ENCODE measurements at regions not wholly inside any gene's neighbourhood (a gene's known extent, or its start where the extent isn't known, plus 50 kb on each side); places are given as distances from the start of the nearest gene placed in this dataset.
"Not testable (repeated sequence)": the region's sequence is repeated elsewhere in the genome, so short reads cannot be mapped to it uniquely, and the experiment has no call there.

DNA sequence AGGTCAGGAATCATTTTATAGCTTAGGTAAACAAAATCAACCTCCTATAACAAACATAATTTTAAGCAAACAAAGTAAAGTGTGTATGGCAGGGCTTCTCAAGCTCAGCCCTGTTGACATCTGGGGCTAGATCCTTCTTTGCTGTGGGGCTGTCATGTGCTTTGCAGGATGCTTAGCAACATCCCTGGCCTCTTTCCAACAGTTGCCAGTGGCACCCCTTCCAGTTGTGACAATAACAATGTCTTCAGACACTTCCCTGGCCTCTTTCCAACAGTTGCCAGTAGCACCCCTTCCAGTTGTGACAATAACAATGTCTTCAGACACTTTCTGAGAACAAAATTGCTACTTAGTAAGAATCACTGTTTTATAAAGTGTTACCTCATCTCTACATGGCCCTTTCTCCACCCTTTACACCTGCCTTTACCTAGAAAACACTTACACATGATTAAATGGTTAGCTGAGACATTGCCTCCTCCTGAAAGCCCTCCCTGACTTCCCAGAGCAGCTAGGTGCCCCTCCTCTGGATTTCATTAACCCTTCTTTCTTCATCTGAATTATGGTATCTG is 194.0 kb upstream of the LMCD1 start:
- DNase-seq (ENCODE audit: low read depth in 3 of 3) = no peak

- no peak for DNase-seq (ENCODE audit: low read depth in 3 of 3)
Observed at GRCh38 chr3:8311321-8311720, 190.3 kb upstream of the LMCD1 start.

DNA sequence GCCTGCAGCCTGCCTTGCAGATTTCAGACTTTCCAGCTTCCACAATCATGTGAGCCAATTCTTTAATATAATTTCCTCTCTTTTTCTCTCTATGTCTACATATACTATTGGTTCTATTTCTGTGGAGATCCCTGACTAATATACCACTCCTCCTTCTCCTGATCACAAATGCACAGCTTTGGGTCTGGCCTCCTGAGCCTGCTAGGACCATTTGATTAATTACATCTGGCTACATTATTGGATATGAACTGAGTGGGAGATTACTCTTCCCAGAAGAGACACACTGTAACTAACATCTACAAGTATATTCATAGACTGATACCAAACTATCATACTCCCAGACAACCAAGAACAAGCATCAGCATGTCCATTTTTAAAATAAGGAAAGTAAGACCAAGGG is 188.9 kb upstream of the LMCD1 start:
- DNase-seq (ENCODE audit: low read depth in 3 of 3) = no peak

GRCh38 chr3:8313560-8314267 is 187.9 kb upstream of the LMCD1 start:
- no peak for DNase-seq (ENCODE audit: low read depth in 3 of 3)

DNA sequence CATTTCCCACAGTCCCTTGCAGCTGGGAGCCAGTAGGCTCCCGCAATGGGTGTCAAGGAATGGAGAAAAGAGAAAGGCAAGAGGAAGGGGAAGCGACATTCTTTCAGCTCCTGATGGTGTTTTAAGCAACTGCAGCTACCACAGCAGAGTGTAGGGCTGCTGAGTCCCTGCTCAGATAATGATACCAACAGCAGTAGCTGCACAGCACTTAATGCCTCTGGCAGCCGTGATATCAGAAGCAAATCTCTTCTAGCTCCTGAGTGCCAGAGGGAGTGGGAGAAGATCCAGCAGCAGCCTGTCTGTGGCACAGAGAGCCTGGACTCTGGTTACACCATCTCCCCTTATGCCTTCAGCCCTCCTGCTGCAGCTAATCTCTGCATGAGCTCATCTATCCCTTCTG is 186.1 kb upstream of the LMCD1 start:
- DNase-seq (ENCODE audit: low read depth in 3 of 3) = not testable (repeated sequence)

DNA sequence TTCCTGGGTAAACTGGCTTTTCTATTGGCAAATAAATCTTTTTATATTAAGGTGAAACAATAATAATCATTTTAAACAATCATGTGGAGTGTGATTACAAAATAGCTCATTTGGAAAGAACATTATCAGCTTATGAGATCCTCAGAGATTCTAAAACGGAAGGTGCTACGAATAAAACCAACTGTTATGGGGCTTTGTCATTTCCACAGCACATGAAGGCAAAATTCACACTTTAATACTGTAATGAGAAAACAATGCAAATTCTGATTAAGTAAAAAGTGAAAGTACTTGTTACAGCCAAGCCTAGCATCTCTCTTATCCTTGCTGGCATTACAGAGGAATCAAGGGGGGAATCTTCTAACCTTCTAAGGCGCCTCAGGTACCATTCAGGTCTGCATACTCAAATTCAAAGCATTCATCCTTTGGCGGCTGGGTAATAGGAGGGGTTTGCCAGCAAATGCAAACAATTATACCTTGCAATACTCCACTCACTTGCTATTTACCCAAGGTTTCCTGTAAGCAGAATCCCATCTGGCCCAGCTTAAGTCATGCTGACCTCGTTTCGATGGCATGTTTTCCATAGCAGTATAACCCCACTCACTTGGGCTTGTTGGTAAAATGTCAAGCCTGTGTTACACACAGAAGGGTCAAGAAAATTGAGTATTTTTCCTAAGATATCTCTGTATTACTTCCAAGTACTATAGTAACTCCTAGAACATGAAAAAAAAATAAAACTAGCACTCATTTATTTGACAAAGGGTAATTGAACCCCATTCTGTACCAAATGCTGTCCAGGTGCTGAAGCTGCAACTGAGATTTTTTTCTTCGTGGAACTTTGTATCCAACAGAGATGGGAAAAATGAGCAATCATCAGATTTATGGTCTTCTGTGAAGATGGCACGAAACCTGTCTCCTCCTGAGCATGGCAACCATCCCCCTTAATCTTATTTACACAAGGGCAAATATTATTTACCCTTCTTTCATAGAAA is 183.7 kb upstream of the LMCD1 start:
- no peak for DNase-seq (ENCODE audit: low read depth in 3 of 3)

DNA sequence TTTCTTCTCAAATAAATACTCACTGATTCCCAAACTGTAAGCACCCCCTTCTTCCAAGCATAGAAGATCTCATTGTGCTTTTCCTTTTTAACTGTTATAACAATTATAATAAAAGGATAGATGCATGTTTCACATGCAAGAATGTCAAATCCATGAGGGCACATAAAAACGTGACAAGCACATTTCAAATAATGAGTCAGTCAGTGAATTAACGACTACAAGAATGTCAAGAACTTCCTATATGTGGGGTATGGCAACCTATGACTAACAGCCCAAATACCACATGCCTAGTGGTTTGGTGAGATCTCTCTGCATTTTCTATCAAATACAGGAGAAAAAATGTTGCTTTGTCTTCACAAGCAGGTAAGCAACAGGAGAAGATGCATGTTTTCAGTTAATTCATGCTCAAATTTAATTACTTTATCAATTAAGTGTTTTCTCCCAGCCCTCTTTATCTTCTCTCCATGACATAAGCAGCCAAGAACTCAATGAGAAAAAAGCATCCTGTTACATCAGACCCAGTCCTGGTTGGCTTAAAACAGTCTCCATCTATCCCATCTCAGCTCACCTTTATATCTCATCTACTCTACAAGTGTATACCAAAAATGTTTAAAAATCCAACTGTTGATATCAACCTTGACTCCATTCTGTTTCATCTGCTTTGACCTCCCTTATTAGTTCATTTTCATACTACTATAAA is 181.5 kb upstream of the LMCD1 start:
- no peak for DNase-seq (ENCODE audit: low read depth in 3 of 3)

DNA sequence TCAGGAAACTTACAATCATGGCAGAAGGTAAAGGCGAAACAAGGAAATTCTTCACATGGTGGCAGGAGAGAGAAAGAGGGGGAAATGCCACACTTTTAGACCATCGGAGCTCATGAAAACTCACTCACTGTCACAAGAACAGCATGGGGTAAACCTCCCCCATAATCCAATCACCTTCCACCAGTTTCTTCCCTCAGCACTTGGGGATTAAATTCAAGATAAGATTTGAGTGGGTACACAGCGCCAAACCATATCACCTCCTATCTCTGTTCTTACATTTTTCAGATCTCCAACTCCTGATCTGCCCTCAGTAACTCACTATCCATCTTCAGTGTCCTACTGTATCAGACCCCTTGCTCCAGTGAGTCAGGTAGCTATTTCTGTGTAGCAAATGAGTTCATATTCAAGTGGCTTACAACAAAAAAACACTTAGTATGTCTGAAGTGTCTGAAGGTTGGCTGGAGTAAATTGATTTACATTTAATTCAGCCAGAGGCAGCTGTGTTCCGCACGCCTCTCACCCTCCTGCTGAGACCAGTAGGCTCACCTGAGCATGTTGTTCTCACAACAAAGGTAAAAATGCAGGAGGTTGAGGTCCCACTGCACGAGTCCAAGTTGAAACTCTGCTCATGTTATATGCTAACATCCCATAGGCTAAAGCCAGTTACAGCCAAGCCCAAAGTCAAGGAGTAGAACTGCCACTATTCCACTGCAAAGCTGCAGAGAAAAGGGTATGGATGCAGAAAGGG is 180.7 kb upstream of the LMCD1 start:
- no peak for DNase-seq (ENCODE audit: low read depth in 3 of 3)

DNA sequence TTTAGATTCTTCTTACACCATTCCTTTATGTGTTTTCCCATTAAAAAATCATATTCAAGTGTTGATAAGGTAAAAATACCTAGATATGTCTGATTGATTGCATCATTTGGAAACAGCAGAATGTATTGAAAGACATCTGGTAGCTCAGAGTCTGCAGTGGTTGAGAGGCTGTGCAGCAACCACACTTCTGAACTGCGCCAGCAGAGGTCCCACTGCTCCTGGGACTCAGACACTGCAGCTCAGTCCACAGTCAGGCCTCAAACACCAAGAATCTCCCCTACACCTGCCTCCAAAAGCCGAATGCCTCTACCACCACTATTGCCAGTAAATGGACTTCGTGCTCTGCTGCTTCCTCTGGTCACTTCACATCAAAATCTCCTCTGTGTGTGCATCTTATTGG is 176.9 kb upstream of the LMCD1 start:
- DNase-seq (ENCODE audit: low read depth in 3 of 3) = peak in 1 of 3 experiments; percentile 35

DNA sequence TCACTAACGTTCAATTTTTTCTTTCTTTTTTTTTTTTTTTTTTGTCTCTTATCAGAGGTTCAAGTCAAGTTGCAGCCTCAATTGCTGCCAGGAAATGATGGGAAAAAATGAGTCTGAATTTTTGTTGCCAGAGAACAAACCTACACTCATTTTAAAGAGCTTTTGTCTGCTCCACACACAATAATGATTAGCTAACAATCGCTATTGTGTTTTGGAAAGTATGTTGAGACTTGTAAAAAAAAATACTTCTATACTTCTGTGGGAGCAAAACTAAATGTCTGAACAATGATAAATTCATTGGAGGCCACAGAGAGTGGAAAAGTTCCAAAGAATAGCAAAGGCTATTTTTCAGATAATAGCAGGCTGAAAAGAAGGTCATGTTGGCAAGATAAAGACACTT is 176.3 kb upstream of the LMCD1 start:
- DNase-seq (ENCODE audit: low read depth in 3 of 3) = no peak

- not testable (repeated sequence) for DNase-seq (ENCODE audit: low read depth in 3 of 3)
Observed at GRCh38 chr3:8325833-8326232, 175.8 kb upstream of the LMCD1 start.

DNA sequence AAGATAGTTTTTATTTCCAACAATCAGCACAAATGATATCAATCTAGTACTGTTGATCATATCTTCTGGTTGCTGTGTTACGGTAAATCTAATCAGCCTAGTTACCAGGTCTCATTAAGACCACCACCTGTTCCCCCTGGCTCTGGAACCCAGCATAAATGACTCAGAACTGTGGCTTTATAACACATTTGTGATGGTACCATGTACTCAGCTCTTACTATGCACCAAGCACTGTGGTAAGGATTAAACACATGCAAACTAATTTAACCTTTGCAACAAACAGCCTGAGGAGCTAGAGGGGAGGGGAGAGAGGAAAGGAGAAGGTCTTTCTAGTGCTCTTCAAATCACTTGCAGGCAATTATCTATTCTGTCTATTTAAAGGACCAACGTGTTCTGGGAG is 173.9 kb upstream of the LMCD1 start:
- DNase-seq (ENCODE audit: low read depth in 3 of 3) = no peak

DNA sequence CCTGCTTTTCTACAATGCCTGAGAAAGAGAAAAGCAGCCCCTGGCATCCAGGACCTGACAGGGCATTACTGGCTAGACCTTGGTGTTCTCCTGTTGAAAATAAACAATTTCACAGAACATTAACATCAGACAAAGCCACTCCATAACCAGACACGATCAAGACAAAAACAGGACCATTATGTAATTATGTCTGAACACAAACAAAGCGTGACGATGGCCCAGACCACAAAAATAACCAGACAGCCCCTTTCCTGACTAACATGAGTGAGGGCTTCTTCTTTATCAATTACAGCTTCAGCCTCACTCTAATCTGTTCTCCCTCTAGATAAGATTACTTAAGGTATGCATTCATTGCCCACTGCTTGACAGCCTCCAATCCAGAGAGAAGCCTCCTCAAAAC is 172.7 kb upstream of the LMCD1 start:
- DNase-seq (ENCODE audit: low read depth in 3 of 3) = no peak

GRCh38 chr3:8329598-8329997 is 172.0 kb upstream of the LMCD1 start:
- DNase-seq (ENCODE audit: low read depth in 3 of 3) = no peak

DNA sequence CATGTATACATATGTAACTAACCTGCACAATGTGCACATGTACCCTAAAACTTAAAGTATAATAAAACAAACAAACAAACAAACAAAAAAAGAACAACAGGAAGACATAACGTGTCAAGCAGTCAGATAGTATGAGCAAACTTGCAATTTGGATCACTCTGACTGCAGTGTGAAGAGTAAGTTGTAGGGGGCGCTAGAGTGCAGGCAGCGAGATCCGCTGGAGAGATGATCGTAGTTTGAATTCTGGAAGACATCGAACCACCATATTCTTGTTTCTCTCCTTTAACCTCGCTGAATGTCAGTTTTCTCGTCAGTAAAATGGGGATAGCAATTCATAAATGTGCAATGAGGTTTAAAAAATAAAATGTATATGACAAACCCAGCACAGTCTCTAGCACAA is 165.2 kb upstream of the LMCD1 start:
- no peak for DNase-seq (ENCODE audit: low read depth in 3 of 3)

DNA sequence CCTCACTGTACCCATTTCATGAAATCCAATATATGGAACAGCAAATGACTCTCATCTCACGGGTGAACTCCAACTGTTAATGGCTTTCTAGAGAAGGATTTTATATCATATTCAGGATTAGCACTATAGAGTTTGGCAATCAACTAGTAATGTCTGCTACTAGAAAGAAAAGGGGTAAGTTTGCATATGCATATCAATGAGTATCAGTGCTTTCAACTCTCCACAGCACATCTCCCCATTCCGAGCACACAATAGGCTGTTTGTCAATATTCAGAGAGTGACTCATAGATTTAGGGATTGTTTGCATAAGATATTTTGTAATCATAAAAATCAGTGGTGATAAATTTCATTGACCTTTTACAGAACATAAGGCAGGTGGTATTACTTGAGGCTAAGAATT is 163.2 kb upstream of the LMCD1 start:
- DNase-seq (ENCODE audit: low read depth in 3 of 3) = no peak

DNA sequence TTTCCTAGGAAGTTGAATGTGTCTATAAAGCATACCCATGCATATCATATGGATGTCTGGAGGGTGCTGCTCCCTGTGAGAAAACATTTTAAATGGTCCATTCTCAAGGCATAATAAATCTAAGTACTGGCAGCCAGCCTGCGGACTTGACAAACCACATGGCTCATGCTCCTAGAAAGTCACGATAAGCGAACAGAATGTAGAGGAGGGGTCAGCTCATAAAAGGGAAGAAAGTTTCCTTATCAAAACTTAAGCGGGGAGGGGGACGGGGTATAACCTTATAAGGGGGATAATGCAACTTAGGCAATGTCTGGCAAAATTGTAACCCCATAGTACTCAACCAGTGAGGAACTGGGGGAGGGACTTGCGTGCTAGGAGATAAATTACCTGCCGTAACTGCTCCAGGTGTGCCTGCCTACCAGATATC is 159.8 kb upstream of the LMCD1 start:
- no peak for DNase-seq (ENCODE audit: low read depth in 3 of 3)

DNA sequence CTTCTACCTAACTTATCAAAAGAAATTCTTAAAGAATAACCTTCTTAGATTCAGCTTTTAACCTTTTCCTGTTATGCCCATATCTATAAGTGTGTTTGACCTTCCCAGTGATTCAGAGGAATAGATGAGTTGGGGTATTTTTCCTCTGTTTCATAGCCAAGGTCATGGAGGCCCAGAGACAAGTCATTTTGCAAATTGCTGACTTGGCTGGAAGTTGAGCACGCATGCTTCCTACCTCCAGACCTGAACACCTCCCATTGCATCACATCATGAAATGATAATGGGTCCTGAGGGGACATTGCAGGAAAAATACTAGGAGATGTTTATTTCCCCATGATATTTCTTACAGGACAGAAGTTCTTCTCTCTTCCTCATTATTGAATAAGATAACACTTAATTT is 158.6 kb upstream of the LMCD1 start:
- DNase-seq (ENCODE audit: low read depth in 3 of 3) = no peak

DNA sequence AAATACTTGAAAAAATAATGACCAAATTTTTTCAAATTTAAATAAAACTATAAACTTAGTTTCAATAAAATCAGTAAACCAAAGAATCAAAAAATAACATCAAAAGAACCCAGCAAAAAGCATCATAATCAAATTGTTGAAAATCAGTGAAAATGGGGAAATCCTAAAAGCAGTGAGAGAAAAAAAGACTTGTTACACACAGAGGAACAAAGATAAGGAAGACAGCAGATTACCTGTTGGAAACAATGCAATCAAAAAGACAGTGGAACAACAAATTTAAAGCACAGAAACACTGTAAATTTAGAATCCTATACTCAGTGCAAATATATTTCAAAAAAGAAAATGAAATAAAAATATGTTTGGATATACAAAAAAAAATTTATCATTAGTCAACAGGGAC is 156.2 kb upstream of the LMCD1 start:
- no peak for DNase-seq (ENCODE audit: low read depth in 3 of 3)

GRCh38 chr3:8348076-8348475 is 153.5 kb upstream of the LMCD1 start:
- DNase-seq (ENCODE audit: low read depth in 3 of 3) = no peak

GRCh38 chr3:8352475-8352874 is 149.1 kb upstream of the LMCD1 start:
- no peak for DNase-seq (ENCODE audit: low read depth in 3 of 3)

Data from stimulated activated CD4-positive, alpha-beta T cell treated with anti-CD3 and anti-CD28 coated beads, TNF-alpha, amount 100 ng/mL, for 24 hours (primary cell).